ENCODE measurements at regions not wholly inside any gene's neighbourhood (a gene's known extent, or its start where the extent isn't known, plus 50 kb on each side); places are given as distances from the start of the nearest gene placed in this dataset.

DNA sequence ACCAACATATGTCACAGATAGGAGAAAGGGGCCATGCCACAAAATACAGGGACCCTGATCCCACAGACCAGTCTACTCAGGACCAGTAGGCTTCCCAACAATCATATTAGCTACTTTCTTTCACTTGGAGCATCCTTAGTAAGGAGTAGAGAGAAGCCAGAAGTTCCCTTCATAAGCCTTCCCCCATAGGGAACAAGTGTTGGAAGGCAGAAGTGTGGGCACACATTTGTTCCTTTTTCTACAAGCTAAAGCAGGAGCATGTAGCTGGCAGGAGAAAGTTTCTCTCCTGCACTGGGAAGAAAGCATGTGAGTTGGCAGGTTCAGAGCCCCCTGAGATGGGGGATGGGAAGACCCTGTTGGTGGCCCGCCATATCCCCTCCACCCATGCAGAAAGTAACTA, 165.4 kb downstream of the KCTD12 start:
- TF ChIP-seq, protein P1, sequence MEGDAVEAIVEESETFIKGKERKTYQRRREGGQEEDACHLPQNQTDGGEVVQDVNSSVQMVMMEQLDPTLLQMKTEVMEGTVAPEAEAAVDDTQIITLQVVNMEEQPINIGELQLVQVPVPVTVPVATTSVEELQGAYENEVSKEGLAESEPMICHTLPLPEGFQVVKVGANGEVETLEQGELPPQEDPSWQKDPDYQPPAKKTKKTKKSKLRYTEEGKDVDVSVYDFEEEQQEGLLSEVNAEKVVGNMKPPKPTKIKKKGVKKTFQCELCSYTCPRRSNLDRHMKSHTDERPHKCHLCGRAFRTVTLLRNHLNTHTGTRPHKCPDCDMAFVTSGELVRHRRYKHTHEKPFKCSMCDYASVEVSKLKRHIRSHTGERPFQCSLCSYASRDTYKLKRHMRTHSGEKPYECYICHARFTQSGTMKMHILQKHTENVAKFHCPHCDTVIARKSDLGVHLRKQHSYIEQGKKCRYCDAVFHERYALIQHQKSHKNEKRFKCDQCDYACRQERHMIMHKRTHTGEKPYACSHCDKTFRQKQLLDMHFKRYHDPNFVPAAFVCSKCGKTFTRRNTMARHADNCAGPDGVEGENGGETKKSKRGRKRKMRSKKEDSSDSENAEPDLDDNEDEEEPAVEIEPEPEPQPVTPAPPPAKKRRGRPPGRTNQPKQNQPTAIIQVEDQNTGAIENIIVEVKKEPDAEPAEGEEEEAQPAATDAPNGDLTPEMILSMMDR (IDR thresholded peaks at IDR 0.05; ENCODE audit: low read depth, low read length, missing control alignments): no peak
- no peak overlapping the region for H3K4me3 ChIP-seq (replicated peaks; ENCODE audit: low read depth, low read length)
- no peak for DNase-seq (ENCODE audit: extremely low read depth, low read depth)

DNA sequence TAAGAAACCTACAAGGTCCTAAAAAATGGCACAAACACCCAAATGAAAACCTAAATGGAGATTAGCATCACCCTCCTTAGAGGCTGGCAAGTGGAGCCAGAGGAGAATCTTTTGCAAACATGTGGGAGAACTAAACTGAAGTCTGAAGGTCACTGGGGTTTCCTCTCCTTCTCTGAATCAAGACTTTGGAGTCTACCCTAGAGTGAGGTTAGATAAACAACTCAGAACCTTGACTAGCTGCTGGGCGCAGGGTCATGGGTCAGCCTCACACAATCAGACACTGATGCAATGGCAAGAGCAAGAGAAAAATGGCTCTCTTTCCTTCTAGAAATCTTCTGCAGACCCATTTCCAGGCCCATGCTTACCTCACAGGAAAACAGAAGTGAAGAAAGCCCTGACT, 165.8 kb downstream of the KCTD12 start:
- H3K4me3 ChIP-seq (replicated peaks; ENCODE audit: low read depth, low read length): no peak overlapping the region
- DNase-seq (ENCODE audit: extremely low read depth, low read depth): no peak
- TF ChIP-seq, protein P1 (IDR thresholded peaks at IDR 0.05; ENCODE audit: low read depth, low read length, missing control alignments): no peak

DNA sequence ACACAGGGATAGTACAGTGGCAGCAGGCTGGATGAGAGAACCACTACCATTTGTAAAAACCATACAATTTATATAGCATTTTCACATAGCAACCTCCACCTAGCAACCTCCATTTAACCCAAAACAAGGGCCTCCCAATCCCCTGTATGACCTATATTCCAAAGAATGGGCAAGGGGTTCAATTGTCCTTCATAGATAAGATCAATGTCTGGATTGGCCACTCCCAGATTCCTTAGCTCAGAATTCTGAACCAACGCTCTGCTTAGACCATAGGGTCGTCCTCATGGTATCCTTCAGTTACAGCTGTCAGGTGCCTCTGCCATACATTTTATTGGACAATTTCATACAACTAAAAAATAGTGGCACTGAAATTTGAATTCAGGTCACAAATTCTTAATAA, 166.2 kb downstream of the KCTD12 start:
- no peak for DNase-seq (ENCODE audit: extremely low read depth, low read depth)
- H3K4me3 ChIP-seq (replicated peaks; ENCODE audit: low read depth, low read length): no peak overlapping the region
- TF ChIP-seq, protein P1 (IDR thresholded peaks at IDR 0.05; ENCODE audit: low read depth, low read length, missing control alignments): no peak

- TF ChIP-seq, protein P1 (IDR thresholded peaks at IDR 0.05; ENCODE audit: low read depth, low read length, missing control alignments): no peak
- no peak for DNase-seq (ENCODE audit: extremely low read depth, low read depth)
Observed at GRCh38 chr13:76717092-76717491, 169.1 kb downstream of the KCTD12 start.

GRCh38 chr13:76715621-76716020, 170.6 kb downstream of the KCTD12 start:
- DNase-seq (ENCODE audit: extremely low read depth, low read depth): no peak
- TF ChIP-seq, protein P1 (IDR thresholded peaks at IDR 0.05; ENCODE audit: low read depth, low read length, missing control alignments): no peak
- H3K4me3 ChIP-seq (replicated peaks; ENCODE audit: low read depth, low read length): no peak overlapping the region

More at GRCh38 chr13:76717092-76717491, 169.1 kb downstream of the KCTD12 start:
- no peak overlapping the region for H3K4me3 ChIP-seq (replicated peaks; ENCODE audit: low read depth, low read length)

- DNase-seq (ENCODE audit: extremely low read depth, low read depth): no peak
- H3K4me3 ChIP-seq (replicated peaks; ENCODE audit: low read depth, low read length): no peak overlapping the region
- TF ChIP-seq, protein P1 (IDR thresholded peaks at IDR 0.05; ENCODE audit: low read depth, low read length, missing control alignments): no peak
Observed at GRCh38 chr13:76715075-76715474, 171.1 kb downstream of the KCTD12 start.

DNA sequence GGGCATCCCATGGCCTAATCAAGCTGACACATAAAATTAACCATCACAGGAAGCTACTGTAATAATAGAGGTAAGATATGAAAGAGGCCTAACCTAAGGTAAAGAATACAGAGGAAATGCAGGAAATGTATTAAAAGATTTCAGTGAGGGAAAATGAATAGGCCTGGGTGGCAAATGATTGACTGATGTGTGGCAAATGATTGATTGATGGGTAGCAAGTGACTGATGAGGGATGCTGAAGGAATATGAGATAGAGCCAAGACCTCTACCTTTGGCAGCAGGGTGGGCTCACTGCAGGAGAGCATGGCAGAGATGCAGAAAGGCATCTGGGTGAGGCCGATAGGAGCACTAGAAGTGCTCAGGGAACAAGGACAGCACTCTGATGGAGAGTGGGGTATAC, 172.9 kb downstream of the KCTD12 start:
- TF ChIP-seq, protein P1 (IDR thresholded peaks at IDR 0.05; ENCODE audit: low read depth, low read length, missing control alignments): no peak
- DNase-seq (ENCODE audit: extremely low read depth, low read depth): no peak
- H3K4me3 ChIP-seq (replicated peaks; ENCODE audit: low read depth, low read length): no peak overlapping the region
